HG03196 (cell line): ENCODE measurements at regions not wholly inside any gene's neighbourhood (a gene's known extent, or its start where the extent isn't known, plus 50 kb on each side); places are given as distances from the start of the nearest gene placed in this dataset.

Source experiments
- ATAC-seq: cut with Tn5 transposase; IDR thresholded peaks from one replicate; pipeline ENCODE4 v1.9.1; 2021; ENCODE audit not compliant: unreplicated experiment

DNA sequence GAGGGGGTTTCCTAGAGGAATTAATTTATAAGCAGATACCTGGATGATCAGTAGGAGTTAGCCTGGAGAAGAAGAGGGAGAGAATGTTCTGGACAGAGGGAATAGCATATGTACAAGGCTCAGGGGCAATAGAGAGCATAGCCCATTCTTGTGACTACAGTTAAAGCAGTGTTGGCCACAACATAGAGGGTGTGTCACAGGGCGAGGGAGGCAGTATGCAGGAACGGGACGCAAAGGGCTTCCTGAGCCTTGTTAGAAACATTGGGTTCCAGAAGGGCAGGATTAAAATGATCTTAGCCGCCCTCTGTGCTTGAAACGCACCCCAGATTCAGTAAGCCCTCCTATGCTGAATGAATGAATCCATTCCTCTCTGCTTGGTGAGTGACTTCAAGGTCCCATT lies 142.2 kb upstream of the PWP1 start:
- no peak for ATAC-seq

DNA sequence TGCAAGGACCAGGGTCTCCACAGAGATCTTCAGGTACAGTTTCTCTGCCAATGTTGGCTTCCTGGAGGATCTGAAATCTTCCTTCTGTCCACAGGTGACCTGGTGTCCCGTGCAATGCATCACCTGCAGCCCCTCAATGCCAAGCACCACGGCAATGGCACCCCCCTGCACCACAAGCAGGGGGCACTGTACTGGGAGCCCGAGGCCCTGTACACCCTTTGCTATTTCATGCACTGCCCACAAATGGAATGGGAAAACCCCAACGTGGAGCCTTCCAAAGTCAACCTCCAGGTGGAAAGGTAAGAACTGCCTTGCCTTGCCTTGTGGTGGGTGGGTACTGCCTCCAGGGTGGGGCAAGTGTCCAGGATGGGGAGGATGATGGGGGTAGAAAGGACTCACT lies 141.8 kb upstream of the PWP1 start:
- ATAC-seq: no peak

DNA sequence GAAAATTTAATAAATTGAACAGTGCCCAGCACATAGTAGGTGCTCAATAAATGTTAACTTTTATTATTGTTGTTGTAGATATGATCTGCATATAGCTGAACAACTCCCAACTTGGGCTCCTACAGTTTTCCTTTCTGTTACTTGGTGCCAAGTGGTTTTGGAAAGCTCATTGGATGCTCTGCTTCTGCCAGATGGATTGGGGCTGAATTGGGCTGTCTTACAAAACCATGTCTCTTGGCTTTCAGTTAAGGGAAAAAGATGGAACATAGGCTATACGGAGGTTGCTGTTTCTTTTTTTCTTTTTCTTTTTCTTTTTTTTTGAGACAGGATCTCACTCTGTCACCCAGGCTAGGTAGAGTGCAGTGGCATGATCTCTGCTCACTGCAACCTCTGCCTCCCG lies 140.7 kb upstream of the PWP1 start:
- ATAC-seq: no peak

DNA sequence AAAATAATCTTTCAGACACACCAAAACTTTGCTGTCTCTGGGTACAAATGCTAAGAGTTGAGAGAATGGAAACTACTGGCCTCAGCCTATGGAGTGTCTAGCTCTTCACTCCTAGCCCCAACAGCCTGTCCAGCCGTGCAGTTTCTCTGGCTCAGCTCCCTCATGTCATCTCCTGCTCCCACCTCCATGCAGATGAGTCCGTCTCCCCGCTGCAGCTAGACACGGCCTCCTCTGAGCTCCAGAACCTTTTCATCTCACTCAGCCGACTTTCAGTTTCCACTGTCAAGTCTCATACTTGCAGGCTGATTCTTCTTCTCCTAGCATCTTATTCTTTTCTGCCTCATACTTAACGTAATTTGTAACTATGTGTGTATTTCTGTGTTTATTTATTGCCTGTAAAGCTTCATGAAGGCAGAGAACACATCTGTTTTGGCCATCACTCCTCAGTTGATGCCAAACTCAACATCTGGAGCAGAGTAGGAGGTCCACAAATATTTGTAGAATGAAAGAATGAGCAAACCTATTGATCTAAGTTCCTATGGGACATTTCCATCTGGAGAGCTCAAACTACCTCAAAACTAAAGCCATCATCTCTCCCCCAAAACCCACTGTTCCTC lies 139.8 kb upstream of the PWP1 start:
- no peak for ATAC-seq

DNA sequence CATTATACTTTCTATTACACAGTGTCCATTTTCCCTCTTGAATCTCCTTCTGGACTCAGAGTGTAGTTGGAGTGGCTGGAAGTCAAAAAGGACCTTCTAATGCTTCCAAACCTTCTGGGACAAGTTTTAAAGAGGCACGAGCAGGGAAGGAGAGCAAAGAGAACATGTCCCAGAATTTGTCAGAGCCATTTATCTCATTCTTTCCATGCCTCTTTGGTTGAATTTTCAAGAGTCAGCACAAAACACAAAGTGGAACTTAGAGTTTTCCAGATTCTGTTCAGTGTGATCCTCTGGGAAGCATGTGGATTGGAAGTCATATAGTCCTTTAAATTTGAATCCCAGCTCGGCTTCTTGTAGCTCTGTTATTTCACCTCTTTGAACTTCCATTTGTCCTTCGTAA lies 138.2 kb upstream of the PWP1 start:
- ATAC-seq: no peak

DNA sequence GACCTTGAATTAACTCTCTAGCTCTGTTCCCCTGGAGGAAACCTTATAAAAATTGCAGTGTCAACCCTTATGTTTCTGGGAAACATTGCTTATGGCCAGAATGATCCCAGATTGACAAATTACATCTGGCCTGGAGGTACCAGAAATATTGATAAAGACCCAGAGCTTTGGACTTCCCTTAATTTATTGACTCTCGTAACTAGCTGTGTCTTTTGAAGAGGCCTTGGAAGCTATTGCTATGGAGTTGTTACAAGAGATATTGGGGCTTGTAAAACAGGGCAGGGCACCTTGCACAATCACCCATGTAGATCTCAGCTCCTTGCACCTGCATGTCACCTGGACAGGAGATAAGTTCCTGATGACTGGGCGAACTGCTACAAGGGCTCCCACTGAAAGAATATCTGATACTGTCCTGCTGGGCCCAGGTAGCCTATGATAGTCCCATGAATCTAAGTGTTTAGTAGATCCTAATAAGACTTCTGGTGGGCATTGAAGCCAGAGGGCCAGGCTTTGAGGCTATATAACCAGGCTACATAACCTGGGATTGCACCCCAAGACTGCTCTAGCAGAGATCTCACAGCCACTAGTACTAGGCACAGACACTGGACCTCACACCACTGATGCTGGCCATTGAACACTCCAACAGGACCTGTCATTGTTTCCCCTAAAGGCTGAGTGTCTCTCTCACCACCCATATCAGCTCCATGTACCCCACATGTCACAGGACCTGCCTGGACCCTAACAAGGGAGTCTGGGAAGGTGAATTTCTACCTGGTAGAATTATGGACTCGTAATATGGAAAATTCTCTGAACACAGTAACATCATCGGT lies 135.7 kb upstream of the PWP1 start:
- no peak for ATAC-seq

DNA sequence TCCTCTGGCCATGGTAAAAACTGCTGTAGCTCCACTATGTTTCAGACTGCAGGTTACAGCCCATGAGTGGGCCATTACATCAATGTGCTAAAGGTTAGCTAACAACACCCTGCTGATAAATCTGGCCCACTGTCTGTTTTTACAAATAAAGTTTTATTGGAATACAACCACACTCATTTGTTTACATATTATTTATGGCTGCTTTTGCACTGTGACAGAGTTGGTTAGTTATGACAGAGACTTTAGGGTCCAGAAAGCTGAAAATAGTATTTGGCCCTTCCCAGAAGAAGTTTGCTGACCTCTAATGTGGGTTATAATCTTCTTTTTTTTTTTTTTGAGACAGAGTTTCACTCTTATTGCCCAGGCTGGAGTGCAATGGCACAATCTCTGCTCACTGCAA lies 134.2 kb upstream of the PWP1 start:
- no peak for ATAC-seq

DNA sequence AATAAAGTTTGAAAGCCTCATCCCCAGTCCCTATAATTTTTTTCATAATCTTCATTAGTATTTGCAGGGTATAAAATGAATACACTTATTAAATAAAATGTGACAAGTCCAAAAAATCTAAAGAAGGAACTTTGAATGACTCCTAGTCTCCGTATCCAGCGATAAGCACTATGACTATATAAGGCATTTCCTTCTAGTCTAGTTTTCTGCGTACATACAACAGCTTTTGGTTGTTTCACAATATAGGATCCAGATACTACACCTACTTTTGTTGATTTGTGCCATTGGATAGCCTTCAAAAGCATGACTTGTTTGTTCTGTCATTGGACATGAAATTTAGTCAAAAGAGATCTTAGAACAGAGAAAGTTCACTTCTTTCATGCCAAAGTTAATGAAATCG lies 133.3 kb upstream of the PWP1 start:
- ATAC-seq: no peak

DNA sequence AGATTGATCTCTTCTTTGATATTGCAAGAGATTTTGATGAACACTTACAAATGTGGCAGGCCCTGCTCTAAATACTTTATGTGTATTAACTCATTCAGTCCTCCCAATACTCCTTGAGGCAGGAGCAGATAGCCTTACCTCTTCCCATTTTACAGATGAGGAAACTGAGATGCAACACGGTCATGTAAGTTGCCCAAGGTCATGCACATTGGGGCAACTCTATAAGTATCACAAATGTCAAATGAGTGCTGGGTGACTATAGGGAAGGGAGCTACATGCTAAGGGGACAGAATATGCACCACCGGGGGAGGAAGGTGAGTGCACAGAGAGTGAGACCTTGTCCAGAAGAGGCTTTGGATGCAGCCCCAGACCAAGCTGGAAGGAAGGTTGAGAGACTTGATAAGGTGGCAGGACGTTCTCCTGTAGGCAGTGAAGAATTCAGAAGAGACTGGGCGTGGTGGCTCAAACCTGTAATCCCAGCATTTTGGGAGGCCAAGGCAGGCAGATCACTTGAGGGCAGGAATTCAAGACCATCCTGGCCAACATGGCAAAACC lies 132.3 kb upstream of the PWP1 start:
- ATAC-seq: no peak

DNA sequence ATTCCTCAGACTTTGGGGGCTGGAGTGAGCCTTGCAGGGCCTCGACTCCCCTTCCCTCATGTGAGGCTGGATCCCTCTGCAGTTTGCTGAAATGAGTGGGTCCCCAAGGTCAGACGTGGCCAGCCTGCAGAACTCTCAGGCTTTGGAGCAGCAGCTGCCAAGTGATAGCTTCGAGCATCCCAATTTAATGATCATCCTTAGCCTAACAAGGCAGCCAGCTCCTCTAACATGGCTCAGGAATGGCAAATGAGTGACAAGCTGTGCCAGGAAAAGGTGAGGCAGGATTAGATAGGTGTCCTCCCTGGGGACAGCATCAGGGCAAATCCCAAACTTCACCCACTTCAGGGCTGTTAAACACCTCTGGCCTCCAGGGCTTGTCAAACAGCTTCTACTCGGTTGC lies 130.7 kb upstream of the PWP1 start:
- no peak for ATAC-seq

DNA sequence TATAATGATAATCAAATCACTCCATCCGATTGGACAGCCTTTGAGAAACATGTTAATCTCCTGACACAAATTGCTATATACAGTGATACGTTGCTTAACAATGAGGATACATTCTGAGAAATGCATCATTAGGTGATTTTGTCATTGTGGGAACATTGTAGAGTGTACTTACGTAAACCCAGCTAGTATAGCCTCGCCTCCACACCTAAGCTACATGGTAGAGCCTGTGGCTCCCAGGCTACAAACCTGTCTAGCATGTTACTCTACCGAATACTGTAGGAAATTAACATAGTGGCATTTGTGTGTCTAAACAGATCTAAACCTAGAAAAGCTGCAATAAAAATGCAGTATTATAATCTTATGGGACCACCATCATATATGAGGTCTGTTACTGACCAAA lies 128.6 kb upstream of the PWP1 start:
- ATAC-seq: no peak

DNA sequence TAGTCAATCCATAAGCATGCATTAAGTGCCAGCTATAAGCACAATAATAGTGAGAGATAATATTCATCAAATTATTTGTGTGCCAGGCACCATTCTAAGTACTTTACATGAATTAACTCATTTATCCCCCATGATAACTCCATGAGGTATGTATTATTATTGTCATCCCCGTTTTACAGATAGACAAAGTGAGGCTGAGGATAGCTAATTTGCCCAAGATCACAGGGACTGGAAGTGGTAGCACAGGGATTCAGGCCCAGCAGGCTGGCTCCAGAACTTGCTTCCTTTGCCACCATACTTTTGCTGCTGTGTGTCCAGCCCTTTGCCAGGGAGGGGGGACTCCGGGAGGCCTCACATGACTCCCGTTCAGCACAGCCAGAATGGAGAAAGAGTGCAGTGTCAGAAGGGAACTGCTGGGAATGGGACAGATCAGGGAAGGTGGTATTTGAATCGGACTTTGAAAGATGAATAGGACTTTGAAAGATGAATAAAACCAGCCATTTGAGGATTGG lies 128.0 kb upstream of the PWP1 start:
- no peak for ATAC-seq

DNA sequence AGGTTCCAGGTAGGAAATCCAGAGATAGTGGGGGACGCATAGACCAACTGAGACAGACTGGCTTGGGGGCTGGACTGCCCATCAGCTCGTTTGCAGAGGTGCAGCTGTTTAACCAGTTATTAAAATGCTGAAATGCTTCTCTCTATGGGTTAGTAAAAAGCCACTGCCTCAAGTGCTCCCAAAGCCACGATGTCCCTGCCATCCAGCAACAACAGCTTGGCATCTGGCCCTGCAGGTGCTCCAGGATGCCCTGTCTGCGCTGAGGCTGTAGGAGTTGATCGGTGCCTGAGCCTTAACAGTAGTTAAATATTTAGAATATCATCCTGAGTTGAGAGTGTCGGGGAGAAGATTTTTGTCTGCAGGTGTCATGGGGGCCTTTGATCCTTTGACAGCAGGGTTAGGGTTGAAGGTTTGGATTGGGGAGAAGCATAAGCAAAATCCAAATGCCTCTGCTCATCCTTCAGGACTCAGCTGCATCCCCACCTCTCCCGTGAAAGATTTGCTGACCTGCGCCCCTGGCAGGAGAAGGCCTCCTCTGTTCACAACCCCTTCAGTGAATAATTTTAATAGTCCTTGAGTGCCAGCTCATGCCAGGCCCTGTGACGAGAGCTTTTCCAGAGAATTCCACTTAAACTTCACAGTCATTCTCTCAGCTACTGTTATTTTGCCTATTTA lies 127.3 kb upstream of the PWP1 start:
- no peak for ATAC-seq

DNA sequence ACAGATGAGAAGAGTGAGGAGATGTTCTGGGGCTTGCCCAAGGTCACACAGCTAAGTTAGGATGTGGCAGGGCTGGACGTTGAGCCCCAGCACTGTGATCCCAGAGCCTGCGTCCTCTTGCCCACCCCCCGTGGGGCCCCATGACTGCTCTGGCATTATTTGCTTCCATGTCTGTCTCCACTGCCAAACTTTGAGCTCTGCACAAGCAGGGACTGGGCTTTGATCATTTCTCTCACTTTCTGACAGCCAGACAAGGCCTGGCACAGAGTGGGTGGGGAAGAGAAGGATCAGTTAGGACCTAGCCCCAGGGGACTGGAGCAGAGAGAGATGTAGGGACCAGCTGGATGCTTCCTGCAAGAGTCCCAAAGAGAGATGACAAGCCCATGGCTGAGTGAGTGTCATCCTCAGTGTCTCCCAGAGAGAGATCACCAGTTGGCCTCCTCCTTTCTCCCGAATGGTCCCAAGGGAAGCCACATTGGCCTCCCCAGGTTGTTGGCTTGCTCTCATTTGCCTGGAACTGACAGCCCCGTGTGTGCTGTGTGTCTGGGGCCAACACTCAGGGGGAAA lies 126.7 kb upstream of the PWP1 start:
- ATAC-seq: no peak

DNA sequence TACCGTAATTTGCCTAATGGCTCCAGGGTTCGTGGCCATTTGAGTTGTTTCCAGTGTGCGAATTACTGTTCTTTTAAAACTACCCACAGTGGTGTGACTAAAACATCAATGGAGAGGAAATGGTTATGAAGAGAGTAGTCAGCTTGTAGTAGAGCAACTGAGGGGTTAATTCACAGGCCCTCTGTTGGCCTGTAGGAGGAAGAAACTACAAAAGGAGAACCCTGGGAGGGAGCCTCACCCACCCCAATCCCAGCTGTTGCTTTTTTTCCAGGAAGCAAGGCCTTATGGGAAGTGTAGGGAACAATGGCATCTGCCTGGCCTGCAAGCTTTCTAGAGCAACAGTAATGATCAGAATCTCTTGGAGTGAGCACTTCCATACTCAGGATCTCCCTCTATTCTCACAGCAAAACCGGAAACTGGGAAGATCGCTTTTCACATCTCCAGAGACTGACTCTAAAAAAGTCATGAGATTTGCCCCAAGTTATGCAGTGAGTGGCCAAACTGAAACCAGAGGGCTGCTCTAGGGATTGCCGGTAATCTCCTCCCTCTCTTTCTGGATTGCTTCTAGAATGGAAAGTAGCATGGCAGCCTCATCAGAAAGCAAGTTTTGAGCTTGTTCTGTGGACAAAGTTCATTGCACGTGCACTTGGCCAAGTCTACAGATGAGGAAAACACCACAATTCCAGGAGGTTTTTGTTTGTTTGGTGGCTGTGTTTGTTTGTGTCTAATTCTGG lies 125.3 kb upstream of the PWP1 start:
- no peak for ATAC-seq

DNA sequence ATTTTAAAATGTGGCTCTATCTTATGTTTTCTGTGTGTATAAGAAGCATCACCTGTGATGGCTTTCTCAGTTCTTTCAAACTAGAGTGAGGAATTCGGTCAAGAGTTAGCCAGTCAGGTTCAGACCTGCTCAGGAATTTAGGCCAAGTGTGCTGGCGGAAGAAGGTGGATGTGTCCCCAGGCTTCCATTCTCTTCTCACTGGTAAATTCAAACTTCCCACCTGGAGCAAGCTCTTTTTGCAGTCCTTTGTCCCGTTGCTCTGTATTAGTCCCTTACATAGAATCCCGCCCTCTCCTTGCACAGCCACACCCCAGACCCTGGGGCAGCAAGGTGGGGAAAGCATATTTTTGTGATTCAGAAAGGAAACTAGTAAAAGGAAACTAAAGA lies 124.7 kb upstream of the PWP1 start:
- no peak for ATAC-seq

DNA sequence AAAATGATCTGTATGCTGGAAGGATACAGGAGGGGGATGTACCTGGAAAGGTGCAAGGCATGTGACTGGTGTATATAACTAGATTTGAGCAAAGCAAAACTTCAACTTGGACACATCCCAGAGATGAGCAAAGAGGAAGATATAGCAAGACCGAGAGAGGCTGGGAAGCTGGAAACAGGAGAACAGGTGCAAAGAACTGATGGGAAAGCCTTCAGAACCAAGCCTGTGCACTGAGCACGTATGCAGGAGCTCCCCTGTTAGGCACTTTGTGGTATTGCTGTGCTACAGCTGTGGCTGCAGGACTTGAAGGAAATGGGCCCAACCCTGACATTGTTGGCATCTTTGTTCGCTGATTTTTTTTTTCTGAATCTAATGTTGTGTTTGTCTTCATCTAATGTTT lies 120.7 kb upstream of the PWP1 start:
- ATAC-seq: no peak

DNA sequence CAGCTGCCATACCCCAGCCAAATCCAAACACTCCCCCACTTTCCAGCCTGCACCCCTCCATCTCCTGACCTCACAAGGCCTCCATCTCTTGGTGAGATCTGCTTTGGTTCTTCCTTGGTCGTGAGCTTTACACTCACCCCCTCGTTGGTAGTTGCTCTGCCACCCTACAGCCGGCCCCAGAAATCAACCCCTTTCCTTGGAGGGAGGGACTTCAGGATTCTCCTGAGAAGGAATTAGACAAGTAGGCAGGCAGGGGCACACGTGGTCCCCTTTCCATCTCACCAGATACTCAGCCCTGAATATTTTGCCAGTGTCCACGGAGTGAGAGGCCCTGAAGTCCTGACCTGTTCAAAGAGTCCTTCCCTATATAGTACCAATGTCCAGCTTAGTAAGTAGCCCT lies 120.0 kb upstream of the PWP1 start:
- ATAC-seq: no peak

DNA sequence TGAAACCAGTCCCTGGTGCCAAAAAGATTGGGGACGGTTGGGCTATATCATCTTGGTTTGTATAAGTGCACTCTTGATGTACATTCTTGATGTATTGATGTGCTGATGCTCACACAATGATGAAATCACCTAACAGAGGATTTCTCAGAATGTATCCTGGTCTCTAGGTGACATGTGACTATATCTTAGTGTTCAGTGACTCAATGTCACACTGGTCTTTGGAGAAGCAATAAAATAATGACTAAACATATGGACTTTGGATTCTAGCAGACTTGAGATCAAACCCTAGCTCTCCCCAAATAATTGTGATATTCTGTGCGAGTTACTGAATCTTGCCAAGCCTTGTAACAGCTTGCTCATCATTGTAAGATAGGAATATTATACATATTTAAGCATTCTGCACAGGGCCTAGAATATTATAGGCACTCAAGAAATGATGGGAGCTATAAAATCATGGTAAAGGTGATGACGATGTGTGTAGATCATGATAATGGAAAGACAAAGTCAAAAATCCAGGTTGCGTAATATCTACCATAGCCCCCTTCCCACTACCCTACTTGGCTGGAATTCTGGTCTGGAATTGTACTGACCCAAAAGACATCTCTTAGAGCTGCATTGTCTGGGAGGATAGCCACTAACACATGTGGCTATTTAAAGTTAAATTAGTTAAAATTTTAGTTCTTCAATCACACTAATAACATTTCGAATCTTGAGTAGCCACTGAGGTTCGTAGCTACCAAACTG lies 117.6 kb upstream of the PWP1 start:
- ATAC-seq: no peak

DNA sequence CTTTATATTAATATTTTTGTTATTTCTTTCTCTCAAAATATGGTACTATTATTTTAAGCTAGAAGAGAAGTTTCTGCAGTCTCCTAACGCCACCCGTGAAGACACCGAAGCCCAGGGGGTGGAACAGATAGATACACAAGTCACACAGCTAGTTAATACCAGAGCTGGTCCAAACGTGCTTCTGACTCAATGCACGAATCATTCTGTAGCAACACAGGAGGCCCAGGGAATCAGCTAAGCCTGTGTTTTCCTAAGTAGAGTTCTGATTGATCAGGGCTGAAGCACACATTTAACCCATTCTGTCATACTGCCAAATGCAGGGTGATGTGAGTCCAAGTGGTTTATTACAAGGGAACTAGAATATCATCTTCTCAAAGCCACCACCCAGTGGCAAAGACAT lies 116.9 kb upstream of the PWP1 start:
- no peak for ATAC-seq
